ENCODE measurements at regions not wholly inside any gene's neighbourhood (a gene's known extent, or its start where the extent isn't known, plus 50 kb on each side); places are given as distances from the start of the nearest gene placed in this dataset.

DNA sequence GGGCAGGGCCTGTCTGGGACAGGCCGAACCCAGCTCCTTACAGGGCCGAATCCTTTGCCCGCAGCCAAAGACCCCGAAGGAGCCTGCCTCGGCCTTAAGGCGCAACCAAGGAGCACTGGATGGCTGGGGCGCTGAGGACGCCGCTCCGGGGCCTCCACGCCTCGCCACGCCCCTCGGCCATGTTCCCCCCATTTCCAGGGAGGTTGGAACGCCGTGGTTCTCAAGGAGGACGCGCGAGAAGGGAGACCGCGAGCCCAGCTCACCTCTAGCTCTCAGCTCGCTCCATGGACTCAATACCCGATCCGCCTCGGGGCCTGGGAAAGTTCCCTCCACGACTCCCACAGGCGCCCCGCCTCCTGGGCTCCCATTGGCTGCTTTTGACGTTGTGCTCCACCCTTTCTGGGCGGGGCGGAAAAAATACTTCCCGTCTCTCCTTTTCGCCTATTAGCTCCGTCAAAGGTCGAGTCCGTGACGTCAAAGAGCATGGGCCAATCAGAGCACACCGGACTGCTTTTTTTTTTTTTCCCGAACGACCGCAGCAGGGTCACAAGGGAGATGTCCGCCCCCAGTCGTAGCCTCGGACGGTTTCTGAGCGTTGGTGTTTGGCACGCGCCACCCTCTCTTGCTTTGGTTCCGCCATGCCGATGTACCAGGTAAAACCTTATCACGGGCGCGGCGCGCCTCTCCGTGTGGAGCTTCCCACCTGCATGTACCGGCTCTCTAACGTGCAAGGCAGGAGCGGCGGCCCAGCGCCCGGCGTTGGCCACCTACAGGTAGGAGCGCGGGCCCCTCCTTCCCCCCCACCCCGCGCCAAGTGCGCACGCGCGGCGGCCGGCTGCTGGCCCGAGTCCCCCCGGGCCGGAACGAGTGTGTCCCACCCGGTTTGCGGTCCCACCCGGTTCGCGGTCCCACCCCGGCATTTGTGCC lies 305.7 kb downstream of the TYW1 start (continued):
- TF ChIP-seq ZNF518A (tag by site-specific recombination; conservative IDR thresholded peaks at IDR 0.05; ENCODE audit: low read depth), result 0 out of 2 replicates have a peak, but pooled peaks have one; percentile 25
- peak; percentile 90 for TF ChIP-seq ZEB2 (tag by site-specific recombination; IDR thresholded peaks at IDR 0.05)
- no peak for TF ChIP-seq ZSCAN16 (tag by site-specific recombination; IDR thresholded peaks at IDR 0.05)
- TF ChIP-seq KLF10 (tag by site-specific recombination; IDR thresholded peaks at IDR 0.05), result no peak
- no peak for TF ChIP-seq ZNF37A (tag by site-specific recombination; IDR thresholded peaks at IDR 0.05)
- no peak for TF ChIP-seq KLF7 (tag by site-specific recombination; IDR thresholded peaks at IDR 0.05; ENCODE audit: borderline replicate concordance)
- no peak for TF ChIP-seq ZNF792 (tag by site-specific recombination; IDR thresholded peaks at IDR 0.05)
- TF ChIP-seq, protein P1, sequence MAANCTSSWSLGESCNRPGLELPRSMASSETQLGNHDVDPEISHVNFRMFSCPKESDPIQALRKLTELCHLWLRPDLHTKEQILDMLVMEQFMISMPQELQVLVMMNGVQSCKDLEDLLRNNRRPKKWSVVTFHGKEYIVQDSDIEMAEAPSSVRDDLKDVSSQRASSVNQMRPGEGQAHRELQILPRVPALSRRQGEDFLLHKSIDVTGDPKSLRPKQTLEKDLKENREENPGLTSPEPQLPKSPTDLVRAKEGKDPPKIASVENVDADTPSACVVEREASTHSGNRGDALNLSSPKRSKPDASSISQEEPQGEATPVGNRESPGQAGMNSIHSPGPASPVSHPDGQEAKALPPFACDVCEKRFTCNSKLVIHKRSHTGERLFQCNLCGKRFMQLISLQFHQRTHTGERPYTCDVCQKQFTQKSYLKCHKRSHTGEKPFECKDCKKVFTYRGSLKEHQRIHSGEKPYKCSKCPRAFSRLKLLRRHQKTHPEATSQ (tag by site-specific recombination; IDR thresholded peaks at IDR 0.05), result no peak
- no peak for TF ChIP-seq ZNF274 (IDR thresholded peaks at IDR 0.05; ENCODE audit: low read length)
- no peak for TF ChIP-seq ZNF274 (tag by site-specific recombination; IDR thresholded peaks at IDR 0.05; ENCODE audit: borderline replicate concordance)
- TF ChIP-seq, protein P2, sequence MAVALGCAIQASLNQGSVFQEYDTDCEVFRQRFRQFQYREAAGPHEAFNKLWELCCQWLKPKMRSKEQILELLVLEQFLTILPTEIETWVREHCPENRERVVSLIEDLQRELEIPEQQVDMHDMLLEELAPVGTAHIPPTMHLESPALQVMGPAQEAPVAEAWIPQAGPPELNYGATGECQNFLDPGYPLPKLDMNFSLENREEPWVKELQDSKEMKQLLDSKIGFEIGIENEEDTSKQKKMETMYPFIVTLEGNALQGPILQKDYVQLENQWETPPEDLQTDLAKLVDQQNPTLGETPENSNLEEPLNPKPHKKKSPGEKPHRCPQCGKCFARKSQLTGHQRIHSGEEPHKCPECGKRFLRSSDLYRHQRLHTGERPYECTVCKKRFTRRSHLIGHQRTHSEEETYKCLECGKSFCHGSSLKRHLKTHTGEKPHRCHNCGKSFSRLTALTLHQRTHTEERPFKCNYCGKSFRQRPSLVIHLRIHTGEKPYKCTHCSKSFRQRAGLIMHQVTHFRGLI (tag by site-specific recombination; IDR thresholded peaks at IDR 0.05), result peak; percentile 53; the same call in 1 of the 2 replicates
- TF ChIP-seq ZNF146 (tag by site-specific recombination; IDR thresholded peaks at IDR 0.05), result no peak; the same call in 1 of the 2 replicates
- no peak for TF ChIP-seq ZNF548 (tag by site-specific recombination; IDR thresholded peaks at IDR 0.05)
- TF ChIP-seq ZBTB21 (tag by site-specific recombination; IDR thresholded peaks at IDR 0.05), result peak; percentile 87
- TF ChIP-seq GLI2 (tag by site-specific recombination; IDR thresholded peaks at IDR 0.05; ENCODE audit: borderline replicate concordance, low read depth), result no peak
- TF ChIP-seq ZSCAN23 (tag by site-specific recombination; IDR thresholded peaks at IDR 0.05), result no peak
- peak; percentile 90 for TF ChIP-seq PATZ1 (tag by site-specific recombination; IDR thresholded peaks at IDR 0.05)
- 0 out of 2 replicates have a peak, but pooled peaks have one; percentile 17 for TF ChIP-seq ZNF366 (tag by site-specific recombination; conservative IDR thresholded peaks at IDR 0.05)
- peak; percentile 54; the same call in 1 of the 2 replicates for TF ChIP-seq ZNF660 (tag by site-specific recombination; IDR thresholded peaks at IDR 0.05)
- TF ChIP-seq ZIC2 (tag by site-specific recombination; IDR thresholded peaks at IDR 0.05), result no peak; the same call in 1 of the 2 replicates
- TF ChIP-seq KLF9 (tag by site-specific recombination; IDR thresholded peaks at IDR 0.05; ENCODE audit: low read depth), result peak; percentile 65
- TF ChIP-seq RBAK (tag by site-specific recombination; IDR thresholded peaks at IDR 0.05), result no peak
- TF ChIP-seq, protein P3, sequence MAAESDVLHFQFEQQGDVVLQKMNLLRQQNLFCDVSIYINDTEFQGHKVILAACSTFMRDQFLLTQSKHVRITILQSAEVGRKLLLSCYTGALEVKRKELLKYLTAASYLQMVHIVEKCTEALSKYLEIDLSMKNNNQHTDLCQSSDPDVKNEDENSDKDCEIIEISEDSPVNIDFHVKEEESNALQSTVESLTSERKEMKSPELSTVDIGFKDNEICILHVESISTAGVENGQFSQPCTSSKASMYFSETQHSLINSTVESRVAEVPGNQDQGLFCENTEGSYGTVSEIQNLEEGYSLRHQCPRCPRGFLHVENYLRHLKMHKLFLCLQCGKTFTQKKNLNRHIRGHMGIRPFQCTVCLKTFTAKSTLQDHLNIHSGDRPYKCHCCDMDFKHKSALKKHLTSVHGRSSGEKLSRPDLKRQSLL (tag by site-specific recombination; IDR thresholded peaks at IDR 0.05), result peak; percentile 70; the same call in 1 of the 2 replicates
- TF ChIP-seq ZNF19 (tag by site-specific recombination; IDR thresholded peaks at IDR 0.05; ENCODE audit: low read depth), result no peak
- TF ChIP-seq ZNF24 (tag by site-specific recombination; IDR thresholded peaks at IDR 0.05), result 0 out of 2 replicates have a peak, but pooled peaks have one; percentile 16
- TF ChIP-seq ZNF664 (tag by site-specific recombination; IDR thresholded peaks at IDR 0.05), result no peak
- no peak for TF ChIP-seq ZNF416 (tag by site-specific recombination; IDR thresholded peaks at IDR 0.05)
- peak; percentile 39 for TF ChIP-seq GLIS1 (tag by site-specific recombination; IDR thresholded peaks at IDR 0.05)

All from HEK293 (cell line).